ENCODE measurements at regions not wholly inside any gene's neighbourhood (a gene's known extent, or its start where the extent isn't known, plus 50 kb on each side); places are given as distances from the start of the nearest gene placed in this dataset.

- Histone ChIP-seq H3K9me3 (replicated peaks; ENCODE audit: control insufficient read depth, insufficient read depth, low read length) (no peaks in the 10 kb centered on the region), H3K4me3 (replicated peaks in 1 of 3; ENCODE audit: insufficient read depth in 1 of 3, low read depth in 1 of 3, low read length in 3 of 3) (no peak overlapping the region), H3K9me1 (replicated peaks; ENCODE audit: control insufficient read depth, extremely low read depth, insufficient read depth, low read length) (no peaks in the 10 kb centered on the region), H4K20me1 (replicated peaks; ENCODE audit: control insufficient read depth, extremely low read depth, insufficient read depth, low read length) (no peaks in the 10 kb centered on the region), H3K4me1 (ENCODE audit: control insufficient read depth, extremely low read depth, insufficient read depth, low read length) (no peaks in the 10 kb centered on the region), H3K27me3 (ENCODE audit: control insufficient read depth in 2 of 2, insufficient read depth in 2 of 2, low read length in 2 of 2) (no peaks in the 10 kb centered on the region), H3K4me2 (ENCODE audit: insufficient read depth, low read length) (no peak overlapping the region), H3K9ac (replicated peaks; ENCODE audit: extremely low read depth, insufficient read depth, low read length) (no peak overlapping the region), H3K79me2 (ENCODE audit: control insufficient read depth, insufficient read depth, low read length) (no peaks in the 10 kb centered on the region), H3K36me3 (ENCODE audit: control insufficient read depth in 2 of 2, extremely low read depth in 1 of 2, insufficient read depth in 2 of 2, low read length in 2 of 2) (no peaks in the 10 kb centered on the region), H3K27ac (ENCODE audit: insufficient read depth, low read depth, low read length) (no peak overlapping the region), H2AFZ (ENCODE audit: low read depth, low read length) (no peak overlapping the region)
- TF ChIP-seq POLR2A (IDR thresholded peaks at IDR 0.05; ENCODE audit: low read depth, low read length) (no peak), EZH2 (IDR thresholded peaks at IDR 0.05; ENCODE audit: borderline replicate concordance, low read depth, low read length, severe bottlenecking) (no peak)
- ChIA-PET POLR2A (no interaction called here), CTCF (no interaction called here)
- intact Hi-C loops (cut with micrococcal nuclease) (no loop called here), dilution Hi-C loops (cut with MboI; ENCODE audit: extremely low pct_ligation_motif_present, low sequenced_read_pairs) (no loop called here)
- no TSS peak for BruUV-seq (replicated peaks)
- FAIRE-seq (no peak), DNase-seq (ENCODE audit: low read depth, low spot score) (no peak)
Observed at GRCh38 chr9:119588874-119589744, 219.9 kb upstream of the BRINP1 start.

GRCh38 chr9:119577881-119578280 lies 208.6 kb upstream of the BRINP1 start:
- Histone ChIP-seq H3K36me3 (ENCODE audit: control insufficient read depth in 2 of 2, extremely low read depth in 1 of 2, insufficient read depth in 2 of 2, low read length in 2 of 2) (no peaks in the 10 kb centered on the region), H3K27ac (ENCODE audit: insufficient read depth, low read depth, low read length) (no peak overlapping the region), H3K9ac (replicated peaks; ENCODE audit: extremely low read depth, insufficient read depth, low read length) (no peak overlapping the region), H3K27me3 (ENCODE audit: control insufficient read depth in 2 of 2, insufficient read depth in 2 of 2, low read length in 2 of 2) (no peaks in the 10 kb centered on the region), H4K20me1 (replicated peaks; ENCODE audit: control insufficient read depth, extremely low read depth, insufficient read depth, low read length) (no peaks in the 10 kb centered on the region), H2AFZ (ENCODE audit: low read depth, low read length) (no peak overlapping the region), H3K9me1 (replicated peaks; ENCODE audit: control insufficient read depth, extremely low read depth, insufficient read depth, low read length) (no peaks in the 10 kb centered on the region), H3K4me1 (ENCODE audit: control insufficient read depth, extremely low read depth, insufficient read depth, low read length) (no peaks in the 10 kb centered on the region), H3K79me2 (ENCODE audit: control insufficient read depth, insufficient read depth, low read length) (no peaks in the 10 kb centered on the region), H3K4me3 (replicated peaks in 1 of 3; ENCODE audit: insufficient read depth in 1 of 3, low read depth in 1 of 3, low read length in 3 of 3) (no peak overlapping the region), H3K9me3 (replicated peaks; ENCODE audit: control insufficient read depth, insufficient read depth, low read length) (peaks cover 2% of the 10 kb centered on the region), H3K4me2 (ENCODE audit: insufficient read depth, low read length) (no peak overlapping the region)
- intact Hi-C loops (cut with micrococcal nuclease): no loop called here
- DNase-seq (ENCODE audit: low read depth, low spot score) (no peak), FAIRE-seq (no peak)
- CTCF ChIA-PET: no interaction called here
- TF ChIP-seq JUN (IDR thresholded peaks at IDR 0.05; ENCODE audit: borderline replicate concordance, insufficient read depth, insufficient read length, low read depth): no peak
- no peak for TF ChIP-seq CTCF (IDR thresholded peaks at IDR 0.05; ENCODE audit: extremely low read depth in 1 of 2, insufficient read depth in 1 of 2, low read depth in 1 of 2, low read length in 2 of 2)
- no peak for TF ChIP-seq EZH2 (IDR thresholded peaks at IDR 0.05; ENCODE audit: borderline replicate concordance, low read depth, low read length, severe bottlenecking)
- TF ChIP-seq POLR2A (IDR thresholded peaks at IDR 0.05; ENCODE audit: low read depth, low read length): no peak
- TF ChIP-seq POLR2AphosphoS5 (IDR thresholded peaks at IDR 0.05; ENCODE audit: insufficient read depth, low read depth, low read length): no peak
- no peak for TF ChIP-seq FOS (IDR thresholded peaks at IDR 0.05; ENCODE audit: borderline replicate concordance, insufficient read depth, low read length)
- no peak for TF ChIP-seq MYC (IDR thresholded peaks at IDR 0.05; ENCODE audit: low read depth, low read length)
- TF ChIP-seq GATA2 (IDR thresholded peaks at IDR 0.05; ENCODE audit: insufficient read depth, insufficient read length, low read depth, low read length): no peak
- TF ChIP-seq MAX (IDR thresholded peaks at IDR 0.05; ENCODE audit: insufficient read depth, insufficient read length): no peak
- POLR2A ChIA-PET: no interaction called here
- dilution Hi-C loops (cut with MboI; ENCODE audit: extremely low pct_ligation_motif_present, low sequenced_read_pairs): no loop called here
- BruUV-seq (replicated peaks): no TSS peak

Measured in endothelial cell of umbilical vein (primary cell).